ENCODE measurements at regions not wholly inside any gene's neighbourhood (a gene's known extent, or its start where the extent isn't known, plus 50 kb on each side); places are given as distances from the start of the nearest gene placed in this dataset.

DNA sequence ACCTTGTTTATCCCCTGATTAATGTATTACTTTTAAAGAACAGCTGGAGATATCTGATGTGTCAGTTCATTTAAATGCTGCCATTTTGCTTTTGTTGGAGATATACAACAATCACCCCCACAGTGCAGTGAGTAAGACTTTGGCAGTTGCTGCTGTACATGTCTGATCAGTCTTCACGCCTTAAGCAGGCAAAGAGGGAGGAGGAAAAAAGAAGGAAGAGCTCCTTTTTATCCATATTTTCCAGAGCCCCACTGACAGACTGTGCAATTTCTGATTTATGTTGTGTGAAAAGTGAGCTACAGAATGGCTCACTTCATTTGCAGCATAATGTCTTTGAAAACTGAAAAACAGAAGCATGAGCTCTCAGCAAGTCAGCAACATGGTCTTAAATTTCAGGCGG is 319.7 kb upstream of the LRIG3 start:
- 64 to 70% methylated on average over 2 of the region's 2 CpGs for WGBS, 2 donors
- Histone ChIP-seq H3K27me3 (ENCODE audit: control insufficient read depth in 1 of 2, insufficient read depth in 2 of 2, low read length in 2 of 2) (no peaks in the 10 kb centered on the region), H3K4me1 (ENCODE audit: control insufficient read depth in 2 of 2, insufficient read depth in 2 of 2, low read length in 1 of 2) (no peaks in the 10 kb centered on the region), H3K36me3 (ENCODE audit: control insufficient read depth in 2 of 2, insufficient read depth in 2 of 2, low read length in 1 of 2) (no peaks in the 10 kb centered on the region), H3K27ac (ENCODE audit: low read depth in 2 of 2, low read length in 1 of 2) (no peak overlapping the region), H3K4me3 (ENCODE audit: low read depth in 1 of 2, low read length in 2 of 2) (no peak overlapping the region), H3K9me3 (ENCODE audit: control insufficient read depth in 2 of 2, insufficient read depth in 1 of 2, low read depth in 1 of 2, low read length in 1 of 2) (no peaks in the 10 kb centered on the region)

DNA sequence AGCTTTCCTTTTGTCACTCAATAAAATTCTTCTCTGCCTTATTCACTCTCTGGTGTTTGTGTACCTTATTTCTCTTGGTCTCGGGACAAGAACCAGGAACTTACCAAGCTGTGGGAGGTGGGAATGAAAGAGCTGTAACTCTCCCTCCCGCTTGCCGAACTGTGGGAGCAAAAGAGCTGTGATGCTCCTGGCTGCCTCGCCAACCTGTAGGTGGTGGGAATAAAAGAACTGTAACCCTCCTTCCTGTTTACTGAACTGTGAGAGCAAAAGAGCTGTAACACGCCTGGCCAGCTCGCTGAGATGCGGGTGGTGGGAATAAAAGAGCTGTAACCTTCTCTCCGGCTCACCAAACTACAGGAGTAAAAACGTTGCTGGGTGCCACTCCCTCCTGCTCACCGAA is 314.1 kb upstream of the LRIG3 start:
- Histone ChIP-seq H3K9me3 (ENCODE audit: control insufficient read depth in 2 of 2, insufficient read depth in 1 of 2, low read depth in 1 of 2, low read length in 1 of 2) (no peaks in the 10 kb centered on the region), H3K4me1 (ENCODE audit: control insufficient read depth in 2 of 2, insufficient read depth in 2 of 2, low read length in 1 of 2) (peaks cover 0 to 5% of the 10 kb centered on the region in 2 donors), H3K27ac (ENCODE audit: low read depth in 2 of 2, low read length in 1 of 2) (no peak overlapping the region), H3K4me3 (ENCODE audit: low read depth in 1 of 2, low read length in 2 of 2) (no peak overlapping the region), H3K27me3 (ENCODE audit: control insufficient read depth in 1 of 2, insufficient read depth in 2 of 2, low read length in 2 of 2) (no peaks in the 10 kb centered on the region), H3K36me3 (ENCODE audit: control insufficient read depth in 2 of 2, insufficient read depth in 2 of 2, low read length in 1 of 2) (no peaks in the 10 kb centered on the region)
- WGBS, 2 donors = 79 to 81% methylated on average over 10 of the region's 10 CpGs

GRCh38 chr12:59230334-59230733 is 310.0 kb upstream of the LRIG3 start:
- H3K4me3 ChIP-seq (ENCODE audit: low read depth in 1 of 2, low read length in 2 of 2) = no peak overlapping the region
- H3K9me3 ChIP-seq (ENCODE audit: control insufficient read depth in 2 of 2, insufficient read depth in 1 of 2, low read depth in 1 of 2, low read length in 1 of 2) = no peaks in the 10 kb centered on the region
- H3K4me1 ChIP-seq (ENCODE audit: control insufficient read depth in 2 of 2, insufficient read depth in 2 of 2, low read length in 1 of 2) = peaks cover 0 to 5% of the 10 kb centered on the region in 2 donors

GRCh38 chr12:59219148-59219547 is 298.8 kb upstream of the LRIG3 start:
- H3K27me3 ChIP-seq (ENCODE audit: control insufficient read depth in 1 of 2, insufficient read depth in 2 of 2, low read length in 2 of 2) = no peaks in the 10 kb centered on the region
- no peaks in the 10 kb centered on the region for H3K9me3 ChIP-seq (ENCODE audit: control insufficient read depth in 2 of 2, insufficient read depth in 1 of 2, low read depth in 1 of 2, low read length in 1 of 2)
- H3K36me3 ChIP-seq (ENCODE audit: control insufficient read depth in 2 of 2, insufficient read depth in 2 of 2, low read length in 1 of 2) = no peaks in the 10 kb centered on the region
- H3K4me1 ChIP-seq (ENCODE audit: control insufficient read depth in 2 of 2, insufficient read depth in 2 of 2, low read length in 1 of 2) = no peaks in the 10 kb centered on the region
- no peak overlapping the region for H3K27ac ChIP-seq (ENCODE audit: low read depth in 2 of 2, low read length in 1 of 2)
- H3K4me3 ChIP-seq (ENCODE audit: low read depth in 1 of 2, low read length in 2 of 2) = no peak overlapping the region
- 77 to 82% methylated on average over 1 of the region's 1 CpG for whole genome bisulfite sequencing, 2 donors

More at GRCh38 chr12:59230334-59230733, 310.0 kb upstream of the LRIG3 start:
- H3K36me3 ChIP-seq (ENCODE audit: control insufficient read depth in 2 of 2, insufficient read depth in 2 of 2, low read length in 1 of 2) = no peaks in the 10 kb centered on the region
- H3K27me3 ChIP-seq (ENCODE audit: control insufficient read depth in 1 of 2, insufficient read depth in 2 of 2, low read length in 2 of 2) = no peaks in the 10 kb centered on the region
- no peak overlapping the region for H3K27ac ChIP-seq (ENCODE audit: low read depth in 2 of 2, low read length in 1 of 2)

GRCh38 chr12:59196989-59197388 is 276.7 kb upstream of the LRIG3 start:
- peaks cover 2 to 5% of the 10 kb centered on the region in 2 donors for H3K9me3 ChIP-seq (ENCODE audit: control insufficient read depth in 2 of 2, insufficient read depth in 1 of 2, low read depth in 1 of 2, low read length in 1 of 2)
- no peak overlapping the region for H3K27ac ChIP-seq (ENCODE audit: low read depth in 2 of 2, low read length in 1 of 2)
- no peaks in the 10 kb centered on the region for H3K36me3 ChIP-seq (ENCODE audit: control insufficient read depth in 2 of 2, insufficient read depth in 2 of 2, low read length in 1 of 2)
- H3K27me3 ChIP-seq (ENCODE audit: control insufficient read depth in 1 of 2, insufficient read depth in 2 of 2, low read length in 2 of 2) = no peaks in the 10 kb centered on the region
- no peak overlapping the region for H3K4me3 ChIP-seq (ENCODE audit: low read depth in 1 of 2, low read length in 2 of 2)
- 87 to 92% methylated on average over 1 of the region's 1 CpG for WGBS, 2 donors
- H3K4me1 ChIP-seq (ENCODE audit: control insufficient read depth in 2 of 2, insufficient read depth in 2 of 2, low read length in 1 of 2) = no peaks in the 10 kb centered on the region

DNA sequence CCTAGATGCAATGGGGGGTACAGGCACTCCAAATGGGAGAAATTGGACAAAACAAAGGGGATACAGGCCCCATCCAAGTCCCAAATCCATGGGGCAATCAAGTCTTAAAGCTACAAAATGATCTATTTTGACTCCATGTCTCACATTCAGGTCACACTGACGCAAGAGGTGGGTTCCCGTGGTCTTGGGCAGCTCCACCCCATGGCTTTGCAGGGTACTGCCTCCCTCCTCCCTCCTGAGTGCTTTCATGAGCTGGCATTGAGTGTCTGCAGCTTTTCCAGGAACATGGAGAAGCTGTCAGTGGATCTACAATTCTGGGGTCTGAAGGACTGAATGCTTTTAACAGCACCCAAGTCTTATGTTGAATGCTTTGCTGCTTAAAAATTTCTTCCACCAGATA is 274.5 kb upstream of the LRIG3 start:
- Histone ChIP-seq H3K9me3 (ENCODE audit: control insufficient read depth in 2 of 2, insufficient read depth in 1 of 2, low read depth in 1 of 2, low read length in 1 of 2) (peaks cover 2 to 5% of the 10 kb centered on the region in 2 donors), H3K4me3 (ENCODE audit: low read depth in 1 of 2, low read length in 2 of 2) (no peak overlapping the region), H3K4me1 (ENCODE audit: control insufficient read depth in 2 of 2, insufficient read depth in 2 of 2, low read length in 1 of 2) (no peaks in the 10 kb centered on the region), H3K36me3 (ENCODE audit: control insufficient read depth in 2 of 2, insufficient read depth in 2 of 2, low read length in 1 of 2) (no peaks in the 10 kb centered on the region), H3K27me3 (ENCODE audit: control insufficient read depth in 1 of 2, insufficient read depth in 2 of 2, low read length in 2 of 2) (no peaks in the 10 kb centered on the region), H3K27ac (ENCODE audit: low read depth in 2 of 2, low read length in 1 of 2) (no peak overlapping the region)
- 80 to 82% methylated on average over 2 of the region's 2 CpGs for WGBS, 2 donors

DNA sequence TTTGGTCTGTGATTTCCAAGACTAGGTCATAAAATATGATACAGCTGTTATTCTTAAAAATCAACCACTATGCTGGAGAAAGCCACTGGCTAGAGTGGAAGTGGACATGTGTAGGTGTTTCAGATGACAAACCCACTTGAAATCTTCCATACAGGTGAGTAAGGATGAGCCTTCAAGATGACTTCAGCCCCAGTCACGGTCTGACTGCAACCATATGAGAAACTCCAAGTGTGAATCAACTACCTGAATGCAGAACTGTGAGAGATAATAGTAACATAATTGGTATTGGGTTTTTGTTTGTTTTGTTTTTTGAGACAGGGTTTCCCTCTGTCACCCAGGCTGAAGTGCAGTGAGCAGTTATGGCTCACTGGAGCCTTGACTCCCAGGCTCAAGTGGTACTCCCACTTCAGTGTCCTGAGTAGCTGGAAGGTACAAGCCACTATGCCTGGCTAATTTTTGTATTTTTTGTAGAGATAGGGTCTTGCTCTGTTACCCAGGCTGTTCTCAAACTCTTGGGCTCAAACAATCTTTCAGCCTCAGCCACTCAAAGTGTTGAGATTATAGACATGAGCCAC is 273.3 kb upstream of the LRIG3 start:
- 59 to 72% methylated on average over 1 of the region's 1 CpG for WGBS, 2 donors
- Histone ChIP-seq H3K36me3 (ENCODE audit: control insufficient read depth in 2 of 2, insufficient read depth in 2 of 2, low read length in 1 of 2) (no peaks in the 10 kb centered on the region), H3K4me1 (ENCODE audit: control insufficient read depth in 2 of 2, insufficient read depth in 2 of 2, low read length in 1 of 2) (no peaks in the 10 kb centered on the region), H3K27me3 (ENCODE audit: control insufficient read depth in 1 of 2, insufficient read depth in 2 of 2, low read length in 2 of 2) (no peaks in the 10 kb centered on the region), H3K4me3 (ENCODE audit: low read depth in 1 of 2, low read length in 2 of 2) (no peak overlapping the region), H3K9me3 (ENCODE audit: control insufficient read depth in 2 of 2, insufficient read depth in 1 of 2, low read depth in 1 of 2, low read length in 1 of 2) (peaks cover under 1 to 5% of the 10 kb centered on the region in 2 donors), H3K27ac (ENCODE audit: low read depth in 2 of 2, low read length in 1 of 2) (no peak overlapping the region)

DNA sequence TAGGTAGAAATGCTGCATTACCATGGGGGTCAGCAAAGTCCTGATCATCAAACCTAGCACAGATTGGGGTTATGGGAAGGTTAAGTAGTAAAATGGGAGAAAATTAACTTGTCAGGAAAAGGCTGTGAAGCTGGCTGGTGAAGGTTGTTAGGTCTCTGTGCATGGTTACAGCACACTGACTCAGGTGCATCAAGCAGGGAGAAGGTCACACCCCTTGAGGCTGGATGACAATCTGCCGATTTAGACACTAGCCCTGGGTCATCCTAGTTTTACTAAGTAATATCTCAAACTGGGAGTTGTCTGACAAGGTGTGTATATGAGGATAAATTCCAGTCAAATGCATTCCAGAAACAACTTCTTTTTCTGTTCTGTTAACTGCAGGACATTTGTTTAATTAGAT is 271.1 kb upstream of the LRIG3 start:
- no peaks in the 10 kb centered on the region for H3K27me3 ChIP-seq (ENCODE audit: control insufficient read depth in 1 of 2, insufficient read depth in 2 of 2, low read length in 2 of 2)
- H3K9me3 ChIP-seq (ENCODE audit: control insufficient read depth in 2 of 2, insufficient read depth in 1 of 2, low read depth in 1 of 2, low read length in 1 of 2) = peaks cover 0 to 2% of the 10 kb centered on the region in 2 donors
- no peak overlapping the region for H3K4me3 ChIP-seq (ENCODE audit: low read depth in 1 of 2, low read length in 2 of 2)
- no peaks in the 10 kb centered on the region for H3K4me1 ChIP-seq (ENCODE audit: control insufficient read depth in 2 of 2, insufficient read depth in 2 of 2, low read length in 1 of 2)
- H3K27ac ChIP-seq (ENCODE audit: low read depth in 2 of 2, low read length in 1 of 2) = no peak overlapping the region
- no peaks in the 10 kb centered on the region for H3K36me3 ChIP-seq (ENCODE audit: control insufficient read depth in 2 of 2, insufficient read depth in 2 of 2, low read length in 1 of 2)
- 55 to 67% methylated on average over 1 of the region's 1 CpG for whole genome bisulfite sequencing, 2 donors

DNA sequence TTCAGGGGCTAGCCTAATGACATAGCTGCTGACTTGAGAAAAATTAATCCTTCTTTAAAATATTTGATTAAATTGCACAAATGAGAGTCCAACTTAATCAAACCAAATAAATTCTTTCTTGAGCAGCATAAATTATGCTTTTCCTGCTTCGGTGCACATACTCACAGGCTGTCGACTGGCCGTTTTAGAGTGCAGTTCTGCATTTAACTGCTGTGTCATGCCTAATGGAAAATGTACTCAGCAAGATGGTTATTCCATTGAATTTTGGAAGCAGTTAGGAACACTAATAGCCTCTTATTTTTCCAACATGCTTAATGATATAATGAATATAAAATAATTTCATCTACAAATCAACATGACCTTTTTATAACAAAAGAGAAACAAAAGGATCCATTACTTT is 266.1 kb upstream of the LRIG3 start:
- Histone ChIP-seq H3K4me1 (ENCODE audit: control insufficient read depth in 2 of 2, insufficient read depth in 2 of 2, low read length in 1 of 2) (no peaks in the 10 kb centered on the region), H3K27ac (ENCODE audit: low read depth in 2 of 2, low read length in 1 of 2) (no peak overlapping the region), H3K27me3 (ENCODE audit: control insufficient read depth in 1 of 2, insufficient read depth in 2 of 2, low read length in 2 of 2) (peaks cover 0 to 2% of the 10 kb centered on the region in 2 donors), H3K9me3 (ENCODE audit: control insufficient read depth in 2 of 2, insufficient read depth in 1 of 2, low read depth in 1 of 2, low read length in 1 of 2) (no peaks in the 10 kb centered on the region), H3K36me3 (ENCODE audit: control insufficient read depth in 2 of 2, insufficient read depth in 2 of 2, low read length in 1 of 2) (no peaks in the 10 kb centered on the region), H3K4me3 (ENCODE audit: low read depth in 1 of 2, low read length in 2 of 2) (no peak overlapping the region)
- WGBS, 2 donors = 58 to 65% methylated on average over 3 of the region's 3 CpGs

- no peaks in the 10 kb centered on the region for H3K36me3 ChIP-seq (ENCODE audit: control insufficient read depth in 2 of 2, insufficient read depth in 2 of 2, low read length in 1 of 2)
- no peaks in the 10 kb centered on the region for H3K4me1 ChIP-seq (ENCODE audit: control insufficient read depth in 2 of 2, insufficient read depth in 2 of 2, low read length in 1 of 2)
- H3K27ac ChIP-seq (ENCODE audit: low read depth in 2 of 2, low read length in 1 of 2) = no peak overlapping the region
- H3K27me3 ChIP-seq (ENCODE audit: control insufficient read depth in 1 of 2, insufficient read depth in 2 of 2, low read length in 2 of 2) = peaks cover 0 to 2% of the 10 kb centered on the region in 2 donors
- no peak overlapping the region for H3K4me3 ChIP-seq (ENCODE audit: low read depth in 1 of 2, low read length in 2 of 2)
- H3K9me3 ChIP-seq (ENCODE audit: control insufficient read depth in 2 of 2, insufficient read depth in 1 of 2, low read depth in 1 of 2, low read length in 1 of 2) = no peaks in the 10 kb centered on the region
- WGBS, 2 donors = 61 to 71% methylated on average over 4 of the region's 4 CpGs
Observed at GRCh38 chr12:59185295-59185694, 265.0 kb upstream of the LRIG3 start.
